ENCODE measurements at regions not wholly inside any gene's neighbourhood (a gene's known extent, or its start where the extent isn't known, plus 50 kb on each side); places are given as distances from the start of the nearest gene placed in this dataset.

- intact Hi-C loops (cut with DNase I) = no loop called here
Measured at GRCh38 chr22:22040908-22041307, 58.3 kb upstream of the TOP3B start.

GRCh38 chr22:22040472-22040871 lies 57.9 kb upstream of the TOP3B start:
- peaks cover 3% of the 10 kb centered on the region for H3K27me3 ChIP-seq (ENCODE audit: low read depth)
- H3K9me3 ChIP-seq = no peaks in the 10 kb centered on the region
- TF ChIP-seq CTCF (IDR thresholded peaks at IDR 0.05) = no peak
- H3K4me3 ChIP-seq = no peak overlapping the region
- intact Hi-C loops (cut with DNase I) = no loop called here
- no peaks in the 10 kb centered on the region for H3K36me3 ChIP-seq
- no peaks in the 10 kb centered on the region for H3K4me1 ChIP-seq
- no peak overlapping the region for H3K27ac ChIP-seq
- ATAC-seq = no peak
- no peak for DNase-seq

More at GRCh38 chr22:22040908-22041307, 58.3 kb upstream of the TOP3B start:
- Histone ChIP-seq H3K27me3 (ENCODE audit: low read depth) (peaks cover 3% of the 10 kb centered on the region), H3K27ac (no peak overlapping the region), H3K4me3 (no peak overlapping the region), H3K9me3 (no peaks in the 10 kb centered on the region), H3K36me3 (no peaks in the 10 kb centered on the region), H3K4me1 (no peaks in the 10 kb centered on the region)
- no peak for ATAC-seq
- no peak for DNase-seq
- no peak for TF ChIP-seq CTCF (IDR thresholded peaks at IDR 0.05)

GRCh38 chr22:22039286-22040074 lies 56.9 kb upstream of the TOP3B start:
- intact Hi-C loops (cut with DNase I) = no loop called here
- ATAC-seq = no peak
- TF ChIP-seq CTCF (IDR thresholded peaks at IDR 0.05) = no peak

GRCh38 chr22:22038178-22038880 lies 55.7 kb upstream of the TOP3B start:
- Histone ChIP-seq H3K9me3 (no peaks in the 10 kb centered on the region), H3K27me3 (ENCODE audit: low read depth) (peaks cover 3% of the 10 kb centered on the region), H3K4me1 (no peaks in the 10 kb centered on the region), H3K36me3 (no peaks in the 10 kb centered on the region), H3K4me3 (no peak overlapping the region), H3K27ac (no peak overlapping the region)
- DNase-seq (no peak), ATAC-seq (no peak)
- intact Hi-C loops (cut with DNase I) = no loop called here
- no peak for TF ChIP-seq CTCF (IDR thresholded peaks at IDR 0.05)

More at GRCh38 chr22:22039286-22040074, 56.9 kb upstream of the TOP3B start:
- no peak for DNase-seq
- H3K27me3 ChIP-seq (ENCODE audit: low read depth) = peaks cover 3% of the 10 kb centered on the region
- H3K36me3 ChIP-seq = no peaks in the 10 kb centered on the region
- H3K4me3 ChIP-seq = no peak overlapping the region
- no peaks in the 10 kb centered on the region for H3K4me1 ChIP-seq
- no peaks in the 10 kb centered on the region for H3K9me3 ChIP-seq
- no peak overlapping the region for H3K27ac ChIP-seq

- Histone ChIP-seq H3K36me3 (no peaks in the 10 kb centered on the region), H3K4me1 (no peaks in the 10 kb centered on the region), H3K9me3 (no peaks in the 10 kb centered on the region), H3K4me3 (no peak overlapping the region), H3K27me3 (ENCODE audit: low read depth) (peaks cover 5% of the 10 kb centered on the region), H3K27ac (no peak overlapping the region)
- intact Hi-C loops (cut with DNase I) = no loop called here
- ATAC-seq = no peak
- no peak for TF ChIP-seq CTCF (IDR thresholded peaks at IDR 0.05)
- DNase-seq = no peak
Measured at GRCh38 chr22:22037740-22038139, 55.2 kb upstream of the TOP3B start.
